OCI-LY3 (cell line): ENCODE measurements at regions not wholly inside any gene's neighbourhood (a gene's known extent, or its start where the extent isn't known, plus 50 kb on each side); places are given as distances from the start of the nearest gene placed in this dataset.

Experiments
- H2AFZ ChIP-seq: fragments of 200-600, 300-600 bp; shearing (Covaris generic); 2 replicates; pipeline ENCODE4 v1.6.0; 2014; ENCODE audit warnings: antibody characterized with exemption, low read depth, low read length
- H3K27ac ChIP-seq: fragments of 200-600, 300-600 bp; sonication (generic); 2 replicates; pipeline ENCODE4 v1.5.1; 2014; ENCODE audit warnings: mild to moderate bottlenecking, low read length, moderate library complexity, mixed read lengths
- H3K27me3 ChIP-seq: fragments of 200-600, 300-600 bp; sonication (generic); 2 replicates; pipeline ENCODE4 v1.6.1; 2014; ENCODE audit warnings: low read depth, low read length, mixed read lengths
- H3K36me3 ChIP-seq: fragments of 200-600, 300-600 bp; sonication (generic); replicated peaks from 2 replicates; pipeline ENCODE3; 2014; ENCODE audit warnings: low read depth, low read length, mixed read lengths
- H3K4me1 ChIP-seq: fragments of 300-600, 200-600 bp; sonication (generic); 2 replicates; pipeline ENCODE4 v1.6.1; 2014; ENCODE audit warnings: low read length, mixed read lengths
- H3K4me2 ChIP-seq: fragments of 200-600, 300-600 bp; sonication (generic); 2 replicates; pipeline ENCODE4 v1.6.1; 2014; ENCODE audit warnings: low read length, mixed read lengths
- H3K4me3 ChIP-seq: fragments of 300-600, 200-600 bp; sonication (generic); 2 replicates; pipeline ENCODE4 v1.5.1; 2014; ENCODE audit warnings: antibody characterized with exemption, mild to moderate bottlenecking, low read length, moderate library complexity
- H3K79me2 ChIP-seq: fragments of 300-600, 200-600 bp; shearing (Covaris generic); 2 replicates; pipeline ENCODE4 v1.6.1; 2014; ENCODE audit warnings: mild to moderate bottlenecking, low read length, mixed read lengths
- H3K9ac ChIP-seq: fragments of 300-600, 200-600 bp; shearing (Covaris generic); 2 replicates; pipeline ENCODE4 v1.6.0; 2014; ENCODE audit warnings: mild to moderate bottlenecking, low read length, moderate library complexity
- H3K9me3 ChIP-seq: fragments of 200-600, 300-600 bp; shearing (Covaris generic); 2 replicates; pipeline ENCODE4 v1.6.1; 2014; ENCODE audit warnings: low read length, mixed read lengths; ENCODE audit not compliant: insufficient read depth
- H4K20me1 ChIP-seq: fragments of 200-600, 300-600 bp; sonication (generic); 2 replicates; pipeline ENCODE4 v1.6.1; 2016; ENCODE audit warnings: low read length, mixed read lengths; ENCODE audit not compliant: insufficient read depth
- CTCF ChIP-seq: fragments of 200-600, 300-600 bp; sonication (generic); IDR thresholded peaks from 2 replicates; pipeline ENCODE4 v1.5.1; 2014; ENCODE audit warnings: antibody characterized with exemption, low read length, low read depth
- EZH2phosphoT487 ChIP-seq: fragments of 200-600 bp; shearing (Covaris generic); IDR thresholded peaks from 2 replicates; pipeline ENCODE4 v1.6.1; 2018; ENCODE audit warnings: antibody characterized with exemption, mixed run types, low read depth

DNA sequence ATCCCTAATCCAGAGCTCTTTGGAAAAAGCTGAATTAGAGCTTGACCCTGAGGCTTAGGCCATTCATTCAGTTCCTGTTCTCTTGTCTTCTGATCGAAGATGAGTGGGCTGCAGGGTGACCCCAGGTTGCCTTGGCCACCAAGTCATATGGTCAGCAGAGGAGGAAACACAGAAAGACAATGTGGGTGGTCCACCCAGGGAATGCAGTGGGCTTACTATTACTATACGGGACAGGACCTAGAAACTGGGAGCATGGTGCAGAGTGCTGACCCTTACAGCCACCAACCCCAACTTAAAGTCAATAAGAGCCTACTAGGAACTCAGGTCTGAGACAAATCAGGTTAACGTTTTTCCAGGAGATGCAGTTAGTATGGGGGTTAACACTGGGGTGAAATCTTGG lies 200.5 kb downstream of the HERPUD2 start:
- Histone ChIP-seq H2AFZ (no peak overlapping the region), H3K36me3 (no peaks in the 10 kb centered on the region), H3K4me1 (no peaks in the 10 kb centered on the region), H3K4me3 (no peak overlapping the region), H3K79me2 (no peaks in the 10 kb centered on the region), H3K9me3 (no peaks in the 10 kb centered on the region), H4K20me1 (no peaks in the 10 kb centered on the region), H3K4me2 (no peak overlapping the region), H3K27ac (no peak overlapping the region), H3K27me3 (peaks cover 21% of the 10 kb centered on the region; the same call in 1 of the 2 replicates), H3K9ac (no peak overlapping the region)
- no peak for TF ChIP-seq CTCF

DNA sequence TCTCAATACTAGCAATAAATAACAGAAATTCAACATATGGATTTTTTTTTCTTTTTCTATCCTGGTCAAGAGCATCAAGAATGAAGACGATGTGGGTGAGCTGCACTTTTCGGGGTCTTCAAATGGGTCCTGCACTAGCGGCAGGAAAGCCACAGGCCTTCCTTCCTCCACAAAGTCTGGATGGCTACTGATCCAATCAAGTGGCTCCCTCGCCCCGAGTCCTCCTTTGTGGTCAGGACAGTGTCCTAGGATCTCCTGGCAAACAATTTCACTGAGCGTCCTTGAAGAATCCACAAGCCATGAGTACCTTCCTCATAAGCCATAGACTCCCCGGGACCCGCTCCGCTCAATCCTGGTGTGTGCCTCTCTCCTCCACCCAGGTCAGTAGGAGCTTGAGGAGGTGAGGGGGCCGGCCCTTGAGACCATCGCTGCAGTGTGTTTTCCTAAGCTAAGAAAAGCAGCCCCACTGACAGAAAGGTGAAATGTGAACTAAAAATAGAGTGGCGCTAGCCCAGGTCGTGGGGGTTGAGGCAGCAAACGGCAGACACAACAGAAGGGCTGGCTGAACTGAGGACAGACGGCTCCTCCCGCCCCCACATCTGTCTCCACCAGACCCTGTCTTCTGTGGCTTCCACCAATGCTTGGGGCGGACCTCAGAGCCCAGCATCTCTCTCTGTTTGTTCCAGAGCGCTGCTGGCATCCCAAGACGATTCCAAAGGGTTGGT lies 202.3 kb downstream of the HERPUD2 start:
- Histone ChIP-seq H3K9ac (no peak overlapping the region), H4K20me1 (no peaks in the 10 kb centered on the region), H3K36me3 (no peaks in the 10 kb centered on the region), H3K79me2 (no peaks in the 10 kb centered on the region), H3K27me3 (peaks cover 28% of the 10 kb centered on the region; the same call in 1 of the 2 replicates), H3K9me3 (no peaks in the 10 kb centered on the region), H3K4me3 (no peak overlapping the region), H3K4me2 (no peak overlapping the region), H3K4me1 (no peaks in the 10 kb centered on the region), H2AFZ (no peak overlapping the region), H3K27ac (no peak overlapping the region)
- TF ChIP-seq EZH2phosphoT487 (no peak), CTCF (no peak)

DNA sequence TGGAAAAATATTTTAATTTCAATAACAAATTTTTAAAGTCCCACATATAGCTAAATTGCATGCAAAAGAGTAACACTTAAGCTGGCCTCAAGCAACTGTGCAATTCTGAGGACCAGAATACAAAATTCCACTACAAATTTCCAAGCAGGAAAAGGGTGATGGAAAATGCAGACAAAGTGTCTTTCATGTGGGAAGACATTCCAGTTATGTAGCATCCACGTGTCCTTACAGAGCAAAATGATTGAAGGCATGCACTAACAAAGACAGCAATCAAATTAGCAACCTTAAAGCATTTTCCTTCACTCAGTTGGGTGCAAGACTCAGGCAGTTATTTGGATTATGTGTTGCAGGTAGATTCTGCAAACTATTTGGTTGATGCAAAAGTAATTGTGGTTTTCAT lies 203.7 kb downstream of the HERPUD2 start:
- H3K9ac ChIP-seq = no peak overlapping the region
- TF ChIP-seq EZH2phosphoT487 (no peak), CTCF (no peak)
- H3K4me1 ChIP-seq = no peaks in the 10 kb centered on the region
- no peak overlapping the region for H3K27ac ChIP-seq
- peaks cover 29% of the 10 kb centered on the region; the same call in 1 of the 2 replicates for H3K27me3 ChIP-seq
- H3K4me3 ChIP-seq = no peak overlapping the region
- H3K4me2 ChIP-seq = no peak overlapping the region
- H3K79me2 ChIP-seq = no peaks in the 10 kb centered on the region
- H3K36me3 ChIP-seq = no peaks in the 10 kb centered on the region
- H4K20me1 ChIP-seq = no peaks in the 10 kb centered on the region
- H3K9me3 ChIP-seq = no peaks in the 10 kb centered on the region
- H2AFZ ChIP-seq = no peak overlapping the region

- TF ChIP-seq EZH2phosphoT487 (no peak), CTCF (no peak)
- Histone ChIP-seq H3K9ac (no peak overlapping the region), H2AFZ (no peak overlapping the region), H3K79me2 (no peaks in the 10 kb centered on the region), H4K20me1 (no peaks in the 10 kb centered on the region), H3K27me3 (peaks cover 44% of the 10 kb centered on the region), H3K27ac (no peak overlapping the region), H3K4me2 (no peak overlapping the region), H3K4me3 (no peak overlapping the region), H3K9me3 (no peaks in the 10 kb centered on the region), H3K4me1 (no peaks in the 10 kb centered on the region), H3K36me3 (no peaks in the 10 kb centered on the region)
Measured at GRCh38 chr7:35487841-35488240, 207.1 kb downstream of the HERPUD2 start.
